ENCODE measurements at regions not wholly inside any gene's neighbourhood (a gene's known extent, or its start where the extent isn't known, plus 50 kb on each side); places are given as distances from the start of the nearest gene placed in this dataset.

- no peak for DNase-seq (ENCODE audit: low read depth)
- H3K4me3 ChIP-seq (ENCODE audit: control insufficient read depth, low read depth, low read length), result no peak overlapping the region
- no peak for TF ChIP-seq CTCF (IDR thresholded peaks at IDR 0.05; ENCODE audit: control insufficient read depth, insufficient read depth, low read depth, low read length, missing control alignments)
Measured at GRCh38 chr5:87572611-87573010, 159.9 kb upstream of the CCNH start.

DNA sequence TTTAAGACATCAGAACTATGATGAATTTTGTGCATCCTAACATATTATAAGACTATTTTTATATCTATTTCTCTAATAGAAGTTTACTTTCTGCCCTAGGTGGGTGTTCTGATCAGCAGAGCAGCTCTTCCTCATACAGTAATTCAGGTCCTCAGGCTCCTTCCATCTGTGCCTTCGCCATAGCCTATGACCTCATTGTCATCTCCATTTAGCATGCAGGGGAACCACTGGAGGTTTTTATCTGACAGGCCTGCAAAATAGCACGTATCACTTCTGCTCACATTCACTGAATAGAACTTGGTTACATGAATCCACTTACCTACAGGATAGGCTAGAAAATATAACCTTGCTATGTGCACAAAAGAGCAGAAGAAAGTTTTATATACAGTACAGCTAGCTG, 159.4 kb upstream of the CCNH start:
- no peak for TF ChIP-seq CTCF (IDR thresholded peaks at IDR 0.05; ENCODE audit: control insufficient read depth, insufficient read depth, low read depth, low read length, missing control alignments)
- no peak for DNase-seq (ENCODE audit: low read depth)
- H3K4me3 ChIP-seq (ENCODE audit: control insufficient read depth, low read depth, low read length), result no peak overlapping the region

- no peak overlapping the region for H3K4me3 ChIP-seq (ENCODE audit: control insufficient read depth, low read depth, low read length)
- no peak for DNase-seq (ENCODE audit: low read depth)
- TF ChIP-seq CTCF (IDR thresholded peaks at IDR 0.05; ENCODE audit: control insufficient read depth, insufficient read depth, low read depth, low read length, missing control alignments), result no peak
Measured at GRCh38 chr5:87570366-87570765, 157.6 kb upstream of the CCNH start.

- TF ChIP-seq CTCF (IDR thresholded peaks at IDR 0.05; ENCODE audit: control insufficient read depth, insufficient read depth, low read depth, low read length, missing control alignments), result no peak
- no peak for DNase-seq (ENCODE audit: low read depth)
- no peak overlapping the region for H3K4me3 ChIP-seq (ENCODE audit: control insufficient read depth, low read depth, low read length)
Measured at GRCh38 chr5:87562068-87562467, 149.3 kb upstream of the CCNH start.

DNA sequence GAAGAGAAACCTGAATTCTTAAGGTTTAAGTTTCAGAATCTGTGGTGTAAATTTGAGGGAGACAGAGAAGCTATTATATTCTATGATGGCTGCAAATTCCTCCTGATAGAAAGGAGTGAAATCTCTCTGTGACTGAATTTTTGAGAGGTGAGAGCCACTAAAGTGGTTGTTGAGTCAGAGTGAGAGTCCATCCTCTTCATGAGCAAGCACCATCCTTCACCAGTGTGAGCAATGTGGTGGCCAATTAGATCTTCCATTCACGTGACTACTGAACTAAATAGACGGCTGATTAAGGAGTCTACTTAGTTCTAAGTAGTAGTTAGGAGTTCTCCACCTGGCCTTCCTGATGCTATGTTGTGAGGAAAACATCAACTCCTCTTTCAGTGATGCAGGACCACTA, 147.8 kb upstream of the CCNH start:
- no peak for TF ChIP-seq CTCF (IDR thresholded peaks at IDR 0.05; ENCODE audit: control insufficient read depth, insufficient read depth, low read depth, low read length, missing control alignments)
- H3K4me3 ChIP-seq (ENCODE audit: control insufficient read depth, low read depth, low read length), result no peak overlapping the region
- no peak for DNase-seq (ENCODE audit: low read depth)

DNA sequence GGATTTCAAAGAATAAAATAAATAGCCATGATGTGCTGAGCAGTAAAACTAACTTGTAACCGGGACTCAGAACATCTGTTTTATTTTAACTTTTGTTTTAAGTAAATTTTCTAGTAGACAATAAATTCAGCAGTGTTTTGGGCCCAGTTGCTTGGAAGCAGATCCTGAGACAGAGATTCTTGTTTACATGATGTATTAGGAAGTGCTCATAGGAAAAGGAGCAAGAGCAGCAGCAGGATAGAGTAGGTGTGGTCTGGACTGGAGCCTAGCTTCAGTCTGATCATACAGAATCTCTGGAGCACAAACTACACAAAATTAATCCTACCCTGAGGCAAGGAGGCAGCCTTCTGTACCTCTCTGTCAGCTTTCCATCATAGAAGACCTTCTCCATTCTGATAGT, 139.2 kb upstream of the CCNH start:
- H3K4me3 ChIP-seq (ENCODE audit: control insufficient read depth, low read depth, low read length), result no peak overlapping the region
- DNase-seq (ENCODE audit: low read depth), result no peak
- no peak for TF ChIP-seq CTCF (IDR thresholded peaks at IDR 0.05; ENCODE audit: control insufficient read depth, insufficient read depth, low read depth, low read length, missing control alignments)

- H3K4me3 ChIP-seq (ENCODE audit: control insufficient read depth, low read depth, low read length), result no peak overlapping the region
- no peak for DNase-seq (ENCODE audit: low read depth)
- no peak for TF ChIP-seq CTCF (IDR thresholded peaks at IDR 0.05; ENCODE audit: control insufficient read depth, insufficient read depth, low read depth, low read length, missing control alignments)
Measured at GRCh38 chr5:87541676-87542075, 128.9 kb upstream of the CCNH start.

Data from AG09309 (cell line).